GM12872 (cell line): ENCODE measurements at regions not wholly inside any gene's neighbourhood (a gene's known extent, or its start where the extent isn't known, plus 50 kb on each side); places are given as distances from the start of the nearest gene placed in this dataset.

Experiments
- CTCF ChIP-seq: IDR thresholded peaks from 3 replicates; pipeline ENCODE4 v1.5.1; 2011; ENCODE audit warnings: low read depth, mild to moderate bottlenecking, low read length, moderate library complexity; ENCODE audit not compliant: insufficient read depth

GRCh38 chr11:121369366-121369765 lies 76.8 kb downstream of the SC5D start:
- no peak for TF ChIP-seq CTCF

GRCh38 chr11:121372028-121372427 lies 79.5 kb downstream of the SC5D start:
- TF ChIP-seq CTCF = no peak

- no peak for TF ChIP-seq CTCF
Measured at GRCh38 chr11:121372671-121373429, 79.3 kb upstream of the SORL1 start.

GRCh38 chr11:121374286-121374985 lies 77.7 kb upstream of the SORL1 start:
- no peak for TF ChIP-seq CTCF

- TF ChIP-seq CTCF = no peak
Measured at GRCh38 chr11:121376130-121376529, 76.0 kb upstream of the SORL1 start.

- TF ChIP-seq CTCF = peak; percentile 56; the same call in 2 of the 3 replicates
Measured at GRCh38 chr11:121379145-121379810, 72.8 kb upstream of the SORL1 start.

- TF ChIP-seq CTCF = no peak
Measured at GRCh38 chr11:121383716-121384115, 68.4 kb upstream of the SORL1 start.
